GM21737 (cell line): ENCODE measurements at regions not wholly inside any gene's neighbourhood (a gene's known extent, or its start where the extent isn't known, plus 50 kb on each side); places are given as distances from the start of the nearest gene placed in this dataset.

ENCODE experiments used
- ATAC-seq: cut with Tn5 transposase; IDR thresholded peaks from one replicate; pipeline ENCODE4 v1.9.1; 2021; ENCODE audit warnings: mild to moderate bottlenecking, moderate library complexity; ENCODE audit not compliant: unreplicated experiment

DNA sequence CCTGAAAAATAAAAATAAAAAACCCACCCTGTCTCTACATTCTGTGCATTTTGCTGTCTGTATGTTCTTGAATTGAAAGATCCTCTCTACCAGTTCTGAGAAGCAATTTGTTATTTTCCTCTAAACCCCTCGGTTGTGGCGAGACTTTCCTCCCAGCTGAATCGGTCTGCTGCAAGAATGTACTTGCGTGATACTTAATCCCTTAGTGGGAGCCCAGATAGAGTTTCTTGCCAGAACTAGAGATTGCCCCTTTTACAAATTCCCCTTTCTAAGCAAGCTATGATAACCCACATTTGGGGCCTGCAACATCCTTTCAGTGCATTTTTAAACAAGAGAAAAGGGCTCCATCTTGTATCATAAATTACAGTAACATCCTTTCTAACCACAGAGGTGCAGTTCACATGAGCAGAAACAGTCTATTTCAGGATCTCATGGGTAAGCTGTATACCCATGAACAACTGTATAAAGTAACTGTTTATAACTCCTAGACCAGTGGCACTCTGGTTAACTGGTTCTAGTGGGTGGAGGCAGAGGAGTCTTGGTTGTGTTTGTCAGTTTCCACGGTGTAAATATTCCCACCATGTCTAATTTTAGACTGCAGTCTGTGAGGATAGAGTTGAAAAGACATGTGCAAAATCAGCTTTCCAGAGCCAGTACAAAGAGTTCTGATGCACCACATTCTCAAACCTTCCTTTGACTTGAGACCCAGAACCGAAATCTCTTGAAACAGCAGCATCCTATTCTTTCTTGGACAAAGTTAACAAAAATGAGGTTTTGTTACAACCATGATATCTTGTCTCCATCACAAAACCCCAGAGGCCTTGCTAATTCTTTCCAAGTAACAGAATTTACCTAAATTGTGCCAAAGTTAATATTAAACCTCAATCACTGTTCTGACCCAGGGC is 113.1 kb upstream of the ZNF217 start:
- no peak for ATAC-seq

DNA sequence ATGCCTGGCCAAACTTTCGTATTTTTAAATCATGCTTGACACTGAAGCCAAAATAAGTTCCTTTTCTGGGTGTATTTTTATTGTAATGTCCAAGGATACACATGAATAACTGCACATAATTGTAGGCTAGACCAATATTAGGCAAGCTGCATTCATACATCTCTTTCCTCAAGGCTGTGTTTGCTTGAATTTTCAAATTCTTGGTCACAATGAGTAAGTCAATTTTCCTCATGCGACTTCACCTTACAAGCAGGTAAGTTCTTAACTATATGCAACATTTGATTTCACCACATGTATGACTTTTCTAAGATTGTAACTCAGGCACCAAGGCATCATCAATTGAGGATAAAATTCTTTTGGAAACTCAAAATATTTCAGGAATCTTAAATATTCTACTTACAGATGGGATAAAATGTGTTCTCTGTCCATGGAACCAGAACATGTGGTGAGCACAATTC is 112.4 kb upstream of the ZNF217 start:
- ATAC-seq, result no peak

DNA sequence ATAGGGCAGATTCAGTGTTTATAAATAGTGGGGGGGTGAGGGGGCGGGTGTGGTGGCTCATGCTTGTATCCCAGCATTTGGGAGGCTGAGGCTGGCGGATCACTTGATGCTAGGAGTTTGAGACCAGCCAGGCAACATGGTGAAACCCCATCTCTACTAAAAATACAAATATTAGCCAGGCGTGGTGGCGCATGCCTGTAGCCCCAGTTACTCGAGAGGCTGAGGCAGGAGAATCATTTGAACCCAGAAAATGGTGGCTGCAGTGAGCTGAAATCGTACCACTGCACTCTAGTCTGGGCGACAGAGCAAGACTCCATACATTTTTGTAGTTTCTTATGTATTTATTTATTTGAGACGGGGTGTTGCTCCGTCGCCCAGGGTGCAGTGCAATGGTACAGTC is 109.0 kb upstream of the ZNF217 start:
- ATAC-seq, result no peak

DNA sequence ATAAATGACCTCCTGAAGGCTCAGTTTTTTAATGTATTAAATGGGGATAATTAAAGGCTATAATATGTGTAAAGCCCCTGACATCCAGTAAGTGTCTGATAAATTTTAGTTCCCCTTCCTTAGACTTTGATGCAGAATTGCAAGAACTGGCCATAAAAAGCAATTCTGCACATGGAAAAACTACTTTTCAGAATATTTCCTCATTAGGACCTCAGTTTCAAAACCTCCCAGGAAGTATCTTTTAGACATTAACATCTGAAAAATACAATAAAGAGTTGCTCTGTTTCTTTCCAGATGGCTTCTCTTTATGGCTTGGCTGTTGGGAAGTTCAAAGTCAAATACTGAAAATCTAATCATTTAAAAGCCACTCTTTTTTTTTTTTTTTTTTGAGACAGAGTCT is 106.3 kb upstream of the ZNF217 start:
- no peak for ATAC-seq

DNA sequence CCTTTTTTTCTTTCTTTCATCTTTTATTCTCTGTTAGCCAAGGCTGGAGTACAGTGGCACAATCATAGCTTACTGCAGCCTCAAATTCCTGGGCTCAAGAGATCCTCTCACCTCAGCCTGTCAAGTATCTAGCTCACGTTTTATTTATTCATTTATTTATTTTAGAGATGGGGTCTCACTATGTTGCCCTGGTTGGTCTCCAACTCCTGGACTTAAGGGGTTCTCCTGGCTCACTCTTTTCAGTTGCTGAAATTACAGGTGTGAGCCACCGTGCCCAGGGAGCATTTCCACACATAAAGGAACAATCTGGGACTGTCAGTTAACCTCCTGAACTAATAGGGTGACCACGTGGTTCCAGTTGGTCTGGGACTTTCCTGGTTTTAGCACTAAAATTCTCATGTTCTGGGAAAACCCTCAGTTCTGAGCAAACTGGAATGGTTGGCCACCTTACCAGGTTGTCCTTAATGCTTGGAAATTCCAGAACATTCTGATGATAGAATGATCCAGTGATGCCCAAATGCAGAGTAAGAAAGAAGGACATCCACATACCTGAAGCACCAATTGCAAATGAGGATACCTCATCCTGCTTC is 105.5 kb upstream of the ZNF217 start:
- no peak for ATAC-seq

DNA sequence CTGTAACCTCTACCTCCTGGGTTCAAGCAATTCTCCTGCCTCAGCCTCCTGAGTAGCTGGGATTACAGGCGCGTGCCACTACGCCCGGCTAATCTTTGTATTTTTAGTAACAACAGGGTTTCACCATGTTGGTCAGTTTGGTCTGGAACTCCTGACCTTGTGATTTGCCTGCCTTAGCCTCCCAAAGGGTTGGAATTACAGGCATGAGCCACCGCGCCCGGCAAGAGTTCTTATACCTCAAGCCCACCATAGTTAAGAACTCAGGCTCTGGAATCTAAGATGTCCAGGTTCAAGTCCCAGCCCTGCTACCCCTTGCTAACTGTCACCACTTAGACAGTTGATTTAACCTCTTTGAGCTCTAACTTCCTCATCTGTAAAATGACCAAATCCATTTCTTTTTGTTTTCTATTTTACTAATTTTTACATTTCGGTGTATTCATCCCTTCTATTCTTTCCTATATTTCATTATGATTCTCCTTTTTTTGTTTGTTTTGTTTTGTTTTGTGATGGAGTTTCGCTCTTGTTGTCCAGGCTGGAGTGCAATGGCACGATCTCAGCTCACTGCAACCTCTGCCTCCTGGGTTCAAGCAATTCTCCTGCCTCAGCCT is 104.8 kb upstream of the ZNF217 start:
- no peak for ATAC-seq

DNA sequence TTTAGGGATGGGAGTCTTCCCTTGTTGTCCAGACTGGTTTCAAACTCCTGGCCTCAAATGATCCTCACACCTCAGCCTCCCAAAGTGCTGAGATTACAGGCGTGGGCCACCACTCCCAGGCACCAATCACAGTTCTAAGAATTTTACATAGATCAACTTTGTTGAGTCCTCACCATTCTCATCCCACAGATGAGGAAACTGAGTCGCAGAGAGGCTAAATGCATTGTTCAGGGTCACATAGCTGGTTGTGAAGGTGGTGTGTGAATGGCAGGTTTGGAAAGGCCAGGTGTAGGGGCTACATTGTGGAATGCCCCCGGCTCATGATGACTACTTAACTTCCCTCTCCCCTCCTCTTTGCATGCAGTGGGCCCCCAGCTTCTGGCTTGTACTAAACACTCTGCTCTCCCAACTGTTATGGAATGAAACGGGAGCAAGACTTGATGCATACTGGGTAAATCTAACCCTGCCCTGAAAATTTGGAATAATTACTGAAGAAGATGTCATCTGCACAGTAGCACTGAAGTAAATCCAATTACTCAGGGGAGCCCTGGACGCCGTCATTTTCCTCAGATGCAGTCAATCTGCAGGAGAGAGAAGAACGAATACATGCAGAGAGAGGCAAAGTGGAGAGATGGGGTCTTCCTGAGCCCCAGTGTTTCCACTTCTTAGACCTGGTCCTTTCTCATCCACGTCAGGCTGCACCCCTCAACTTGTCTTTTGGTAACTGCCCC is 102.3 kb upstream of the ZNF217 start:
- ATAC-seq, result no peak

DNA sequence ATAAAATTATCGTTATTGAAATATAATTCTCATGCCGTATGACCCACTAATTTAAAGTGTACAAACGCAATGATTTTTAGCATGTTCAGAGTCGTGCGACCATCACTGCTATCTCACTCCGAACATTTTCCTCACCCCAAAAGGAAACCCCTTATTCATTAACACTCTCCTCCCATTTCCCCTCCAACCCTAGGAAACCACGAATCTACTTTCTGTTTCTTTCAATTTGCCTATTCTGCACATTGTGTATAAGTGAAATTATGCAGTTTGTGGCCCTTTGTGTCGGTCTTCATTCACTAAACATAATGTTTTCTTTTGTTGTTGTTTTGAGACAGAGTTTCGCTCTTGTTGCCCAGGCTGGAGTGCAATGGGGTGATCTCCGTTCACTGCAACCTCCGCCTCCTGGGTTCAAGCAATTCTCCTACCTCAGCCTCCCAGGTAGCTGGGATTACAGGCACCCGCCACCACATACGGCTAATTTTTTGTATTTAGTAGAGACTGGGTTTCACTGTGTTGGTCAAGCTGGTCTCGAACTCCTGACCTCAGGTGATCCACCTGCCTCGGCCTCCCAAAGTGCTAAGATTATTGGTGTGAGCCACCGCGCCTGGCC is 99.7 kb upstream of the ZNF217 start:
- ATAC-seq, result no peak

DNA sequence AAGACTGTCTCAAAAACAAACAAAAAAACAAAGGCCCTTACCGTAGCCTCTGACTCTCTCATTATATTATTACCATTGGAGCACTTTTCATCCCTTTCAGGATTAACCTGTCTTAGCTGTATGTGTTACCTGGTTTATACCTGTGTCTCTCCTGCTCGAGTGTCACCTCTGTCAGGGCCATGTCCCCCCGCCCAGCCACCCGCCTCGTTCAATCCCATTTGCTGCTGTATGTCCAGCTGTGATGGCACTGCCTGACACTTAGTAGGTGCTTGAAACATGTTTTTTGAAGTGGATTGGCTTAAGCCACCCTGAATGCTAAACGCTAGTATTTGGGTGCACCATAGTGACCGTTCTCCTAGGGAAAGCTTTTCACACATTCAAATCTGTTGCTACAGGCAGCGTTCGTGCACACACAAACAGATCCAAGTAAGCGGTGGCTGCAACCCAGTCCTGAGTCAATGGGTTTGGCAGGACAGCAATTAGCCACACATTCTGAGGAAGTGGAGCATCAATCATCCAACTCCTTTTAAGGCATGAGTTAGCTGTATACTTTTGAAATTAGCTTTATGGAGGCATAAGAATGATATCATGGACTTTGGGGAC is 98.9 kb upstream of the ZNF217 start:
- ATAC-seq, result no peak

DNA sequence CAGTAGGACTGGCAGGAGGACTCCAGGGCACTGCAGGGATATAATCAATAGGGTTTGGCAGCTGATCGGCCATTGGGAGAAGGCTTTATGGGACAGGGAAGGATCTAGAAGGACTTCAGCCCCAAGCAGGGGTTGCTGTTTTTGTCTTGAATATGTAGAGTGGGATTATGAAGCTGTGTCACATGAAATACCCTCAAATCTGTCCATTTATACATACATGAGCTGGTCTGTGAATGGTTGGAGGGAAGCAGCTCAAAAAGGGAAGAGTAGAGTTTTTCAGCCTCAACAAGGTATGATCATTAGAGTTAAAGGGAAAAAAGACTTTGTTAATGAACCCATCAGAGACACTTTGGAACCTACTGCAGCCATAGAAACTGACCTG is 98.2 kb upstream of the ZNF217 start:
- no peak for ATAC-seq

DNA sequence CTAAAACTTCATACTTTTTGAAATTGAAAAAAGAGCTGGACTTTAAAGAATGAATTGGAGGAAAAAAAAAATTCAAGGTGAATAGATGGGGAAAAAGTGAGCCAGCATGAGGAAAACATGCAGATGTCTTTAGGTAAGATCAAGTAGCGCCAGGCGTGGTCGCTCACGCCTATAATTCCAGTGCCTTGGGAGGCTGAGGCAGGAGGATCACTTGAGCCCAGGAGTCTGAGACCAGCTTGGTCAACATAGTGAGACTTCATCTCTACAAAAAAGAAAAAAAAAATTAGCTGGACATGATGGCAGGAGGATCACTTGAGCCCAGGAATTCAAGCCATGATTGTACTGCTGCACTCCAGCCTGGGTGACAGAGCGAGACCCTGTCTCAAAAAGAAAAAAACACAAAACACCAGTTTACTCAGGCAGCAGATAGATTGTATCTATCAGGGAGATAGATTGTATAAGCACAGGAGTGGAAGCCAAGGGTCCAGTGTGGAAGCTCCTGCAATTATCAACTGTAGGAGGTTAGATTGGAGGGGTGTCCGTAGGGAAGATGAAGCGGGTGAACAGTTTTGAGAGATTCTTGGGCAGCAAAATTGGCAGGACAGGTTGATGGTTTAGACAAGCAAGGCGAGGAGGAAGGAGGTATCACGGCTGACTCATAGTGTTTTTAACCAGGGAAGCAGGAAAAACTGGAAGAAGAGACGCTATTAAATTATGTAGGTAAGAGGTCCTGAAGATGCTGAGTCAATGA is 97.6 kb upstream of the ZNF217 start:
- ATAC-seq, result no peak

DNA sequence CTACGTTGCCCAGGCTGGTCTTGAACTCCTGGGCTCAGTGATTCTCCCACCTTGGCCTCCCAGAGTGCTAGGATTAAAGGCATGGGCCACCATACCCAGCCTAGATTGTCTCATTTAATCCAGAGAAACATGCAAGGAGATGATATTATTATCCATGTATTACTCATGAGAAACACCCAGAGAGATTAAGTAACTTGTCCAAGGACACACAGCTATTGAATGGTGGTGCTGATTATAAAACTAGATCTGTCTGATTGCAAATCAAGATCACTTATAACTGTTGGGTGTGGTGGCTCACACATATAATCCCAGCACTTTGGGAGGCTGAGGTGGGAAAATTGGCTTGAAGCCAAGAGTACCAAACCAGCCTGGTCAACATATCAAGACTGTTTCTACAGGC is 94.4 kb upstream of the ZNF217 start:
- no peak for ATAC-seq

DNA sequence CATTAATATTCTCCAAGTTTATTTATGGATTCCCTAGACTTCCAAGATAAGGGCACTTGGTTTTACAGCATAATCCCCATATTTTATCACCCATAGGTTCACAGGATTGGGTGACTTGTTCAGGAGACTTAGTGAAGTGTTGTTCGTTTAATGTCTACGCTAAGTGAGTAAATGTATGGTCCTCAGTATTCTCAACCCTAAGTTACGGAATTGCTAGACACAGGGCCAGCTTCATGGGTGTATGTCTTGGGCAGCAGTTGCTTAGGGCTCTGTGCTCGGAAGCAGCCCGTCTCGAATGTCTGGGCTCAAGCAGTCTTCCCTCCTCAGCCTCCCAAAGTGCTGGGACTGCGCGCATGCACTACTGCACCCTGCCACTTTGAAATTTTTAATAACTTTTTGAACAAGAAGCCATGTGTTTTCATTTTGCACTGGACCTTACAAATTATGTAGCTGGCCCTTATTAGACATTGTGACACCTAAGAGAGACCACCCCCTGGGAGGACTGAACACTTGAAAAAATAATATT is 91.5 kb upstream of the ZNF217 start:
- ATAC-seq, result no peak

DNA sequence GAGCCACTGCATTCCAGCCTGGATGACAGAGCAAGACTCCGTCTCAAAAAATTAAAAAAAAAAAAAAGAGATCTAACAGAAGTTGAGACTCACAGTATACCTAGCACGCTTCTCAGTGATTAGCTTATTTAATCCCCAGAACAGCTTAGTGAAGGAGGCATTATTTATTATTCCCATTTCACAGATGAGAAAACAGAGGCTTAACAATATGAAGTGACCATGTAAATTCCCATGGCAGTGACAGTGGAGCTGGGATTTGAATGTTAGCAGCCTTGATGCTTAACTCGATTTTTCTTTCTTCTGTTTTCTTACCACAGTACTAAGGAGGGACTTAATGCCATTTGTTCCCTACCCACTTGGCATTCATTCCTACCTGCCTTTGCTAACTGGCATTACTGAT is 89.9 kb upstream of the ZNF217 start:
- no peak for ATAC-seq

DNA sequence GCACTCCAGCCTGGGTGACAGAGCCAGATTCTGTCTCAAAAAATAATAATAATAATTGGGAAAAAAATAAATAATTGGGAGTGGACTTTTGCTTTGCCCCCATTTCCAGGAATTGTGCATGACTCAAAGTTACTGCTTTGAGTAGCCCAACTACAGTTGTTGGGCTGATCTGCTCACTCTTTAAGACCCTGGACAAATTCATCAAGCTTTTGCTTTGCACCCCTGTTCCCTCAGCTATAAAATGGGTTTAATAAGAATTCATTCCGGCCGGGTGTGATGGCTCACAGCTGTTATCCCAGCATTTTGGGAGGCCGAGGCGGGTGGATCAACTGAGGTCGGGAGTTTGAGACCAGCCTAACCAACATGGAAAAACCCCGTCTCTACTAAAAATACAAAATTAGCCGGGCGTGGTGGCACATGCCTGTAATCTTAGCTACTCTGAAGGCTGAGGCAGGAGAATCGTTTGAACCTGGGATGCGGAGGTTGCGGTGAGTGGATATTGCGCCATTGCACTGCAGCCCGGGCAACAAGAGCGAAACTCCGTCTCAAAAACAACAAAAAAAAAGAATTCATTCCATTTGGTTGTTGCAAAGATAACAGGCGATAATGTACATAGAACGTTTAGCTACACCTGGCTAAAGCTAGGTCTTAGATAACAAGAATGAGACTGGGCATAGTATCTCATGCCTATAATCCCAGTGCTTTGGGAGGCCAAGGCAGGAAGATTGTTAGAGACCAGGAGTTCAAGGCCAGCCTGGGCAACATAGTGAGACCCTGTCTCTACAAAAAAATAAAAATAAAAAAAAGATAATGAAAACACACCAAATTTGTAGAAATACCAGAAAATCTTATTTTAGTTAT is 87.9 kb upstream of the ZNF217 start:
- ATAC-seq, result no peak

DNA sequence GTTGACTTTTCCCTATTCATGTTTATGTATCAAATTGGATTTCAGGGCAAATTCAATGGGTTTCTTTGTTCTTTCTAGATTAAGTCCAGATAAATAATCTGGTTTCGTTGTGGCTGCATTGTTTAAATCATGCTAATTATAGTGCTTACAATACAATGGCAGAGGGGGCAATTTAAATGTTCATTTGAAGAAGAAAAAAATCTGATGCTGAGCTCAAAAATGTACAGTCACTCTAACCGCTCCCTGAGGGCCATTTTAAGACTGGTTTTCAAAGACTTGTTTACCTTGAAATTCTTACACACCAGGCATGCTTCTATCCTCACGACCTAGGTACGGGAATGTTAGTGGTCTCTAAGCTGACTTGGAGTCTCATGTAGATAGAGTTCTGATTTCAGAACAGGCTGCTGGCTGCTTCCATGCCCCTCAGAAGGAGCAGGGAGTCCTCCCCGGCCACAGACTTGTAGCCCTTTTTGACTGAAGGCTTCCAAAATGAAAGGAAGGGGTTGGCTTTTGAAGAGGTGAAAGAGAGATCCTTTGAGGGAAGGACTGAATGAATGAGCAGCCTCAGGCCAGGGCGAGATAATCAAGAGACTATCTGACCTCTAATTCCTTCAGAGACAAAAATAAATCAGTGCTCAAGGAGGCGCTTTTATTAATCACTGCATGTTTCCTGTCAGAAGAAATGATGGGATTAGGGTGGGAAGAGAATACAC is 86.1 kb upstream of the ZNF217 start:
- no peak for ATAC-seq

DNA sequence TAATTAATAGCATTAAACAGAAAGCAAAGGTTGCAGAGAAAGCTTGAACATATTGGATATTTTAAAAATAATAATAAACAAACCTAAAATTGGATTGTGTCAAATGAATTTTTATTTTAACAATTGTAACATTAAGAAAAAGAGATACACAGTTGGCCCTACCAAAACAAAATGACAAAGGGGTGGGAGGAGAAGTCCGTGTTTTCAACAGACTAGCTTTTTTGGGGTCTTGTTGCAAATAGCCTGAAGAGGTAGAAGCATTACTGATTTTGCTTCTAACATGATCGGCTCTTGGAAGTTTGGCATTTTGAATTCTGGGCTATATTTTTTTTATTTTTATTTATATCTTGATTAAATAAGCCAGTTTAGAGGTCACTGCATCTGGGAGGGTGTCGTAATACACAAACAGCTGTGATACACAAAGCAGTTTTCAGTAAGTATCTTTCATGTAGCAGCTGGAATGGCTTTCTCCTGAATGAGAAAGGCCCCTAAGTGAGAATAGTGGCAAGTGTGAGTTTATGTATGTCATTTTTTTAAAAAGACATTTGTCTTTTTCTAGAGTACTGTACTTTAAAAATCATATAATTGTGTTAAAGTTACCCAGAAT is 85.5 kb upstream of the ZNF217 start:
- no peak for ATAC-seq
